Neural cell (in vitro differentiated cells): ENCODE measurements at regions not wholly inside any gene's neighbourhood (a gene's known extent, or its start where the extent isn't known, plus 50 kb on each side); places are given as distances from the start of the nearest gene placed in this dataset.
A peak's percentile ranks its signal among the peaks of the same experiment; 100 is the strongest.

Experiments
- H2AFZ ChIP-seq: fragments of 200-600, 300-800 bp; sonication (generic), shearing (Covaris generic); 2 replicates; pipeline ENCODE4 v1.6.0; 2014; ENCODE audit warnings: low read depth, mild to moderate bottlenecking, antibody characterized with exemption, low read length, moderate library complexity
- H3F3A ChIP-seq: fragments of 200-600 bp; shearing (Covaris generic); 2 replicates; pipeline ENCODE4 v1.6.1; 2016; ENCODE audit warnings: mild to moderate bottlenecking, moderate library complexity, mixed read lengths, antibody characterized with exemption, low read length; ENCODE audit not compliant: insufficient read depth, poor library complexity, severe bottlenecking
- H3K27ac ChIP-seq: fragments of 200-600, 300-800 bp; sonication (generic), shearing (Covaris generic); 2 replicates; pipeline ENCODE4 v1.5.1; 2014; ENCODE audit warnings: mild to moderate bottlenecking, low read length, moderate library complexity
- H3K27me3 ChIP-seq: fragments of 300-800, 200-600 bp; sonication (generic), shearing (Covaris generic); 2 replicates; pipeline ENCODE4 v1.6.0; 2014; ENCODE audit warnings: mild to moderate bottlenecking, low read depth, low read length, moderate library complexity; ENCODE audit not compliant: insufficient read depth
- H3K36me3 ChIP-seq: fragments of 300-800, 200-600 bp; sonication (generic), shearing (Covaris generic); 2 replicates; pipeline ENCODE4 v1.5.1; 2014; ENCODE audit warnings: mild to moderate bottlenecking, antibody characterized with exemption, low read length, moderate library complexity; ENCODE audit not compliant: insufficient read depth
- H3K4me2 ChIP-seq: fragments of 300-800, 200-600 bp; sonication (generic), shearing (Covaris generic); 2 replicates; pipeline ENCODE4 v1.6.0; 2014; ENCODE audit warnings: mild to moderate bottlenecking, low read length
- H3K4me3 ChIP-seq: fragments of 300-800, 200-600 bp; sonication (generic), shearing (Covaris generic); 2 replicates; pipeline ENCODE4 v1.5.1; 2014; ENCODE audit warnings: mild to moderate bottlenecking, low read length, moderate library complexity
- H3K79me2 ChIP-seq: fragments of 200-600 bp; shearing (Covaris generic); replicated peaks from 2 replicates; pipeline ENCODE4 v1.6.0; 2014; ENCODE audit warnings: mild to moderate bottlenecking, low read length, moderate library complexity; ENCODE audit not compliant: insufficient read depth
- H3K9ac ChIP-seq: fragments of 300-800, 200-600 bp; sonication (generic), shearing (Covaris generic); 2 replicates; pipeline ENCODE4 v1.6.1; 2016; ENCODE audit warnings: mild to moderate bottlenecking, low read length, mixed read lengths
- H3K9me2 ChIP-seq: fragments of 200-600 bp; shearing (Covaris generic); 2 replicates; pipeline ENCODE4 v1.6.1; 2016; ENCODE audit warnings: mild to moderate bottlenecking, low read length, mixed read lengths; ENCODE audit not compliant: insufficient read depth
- H3K9me3 ChIP-seq: fragments of 200-600, 300-800 bp; sonication (generic), shearing (Covaris generic); 2 replicates; pipeline ENCODE4 v1.6.1; 2016; ENCODE audit warnings: mild to moderate bottlenecking, mixed run types, low read length, moderate library complexity, mixed read lengths
- H4K20me1 ChIP-seq: fragments of 200-600 bp; shearing (Covaris generic); 2 replicates; pipeline ENCODE4 v1.6.1; 2016; ENCODE audit warnings: mild to moderate bottlenecking, mixed run types; ENCODE audit not compliant: insufficient read depth
- EP300 ChIP-seq: fragments of 450-650 bp; conservative IDR thresholded peaks from 2 replicates; pipeline ENCODE4 v1.6.1; 2014; ENCODE audit warnings: antibody characterized with exemption, mild to moderate bottlenecking, moderate library complexity; ENCODE audit not compliant: poor library complexity, severe bottlenecking
- EZH2 ChIP-seq: fragments of 200-600, 300-800 bp; shearing (Covaris generic), sonication (generic); IDR thresholded peaks from 2 replicates; pipeline ENCODE4 v1.6.1; 2014; ENCODE audit warnings: antibody characterized with exemption, low read length, borderline replicate concordance, mild to moderate bottlenecking; ENCODE audit not compliant: insufficient read depth, poor library complexity, severe bottlenecking
- MXI1 ChIP-seq: fragments of 450-650 bp; conservative IDR thresholded peaks from 2 replicates; pipeline ENCODE4 v1.6.1; 2014; ENCODE audit warnings: antibody characterized with exemption, mild to moderate bottlenecking; ENCODE audit not compliant: poor library complexity, severe bottlenecking
- POLR2AphosphoS5 ChIP-seq: IDR thresholded peaks from 2 replicates; pipeline ENCODE4 v1.6.1; 2012
- RAD21 ChIP-seq: fragments of 450-650 bp; conservative IDR thresholded peaks from 2 replicates; pipeline ENCODE4 v1.6.1; 2014; ENCODE audit warnings: antibody characterized with exemption, mild to moderate bottlenecking, moderate library complexity
- REST ChIP-seq: IDR thresholded peaks from 2 replicates; pipeline ENCODE4 v1.6.1; 2012; ENCODE audit warnings: borderline replicate concordance
- SMC3 ChIP-seq: fragments of 450-650 bp; conservative IDR thresholded peaks from 2 replicates; pipeline ENCODE4 v1.6.1; 2014; ENCODE audit warnings: antibody characterized with exemption, mild to moderate bottlenecking, moderate library complexity; ENCODE audit not compliant: poor library complexity
- TAF1 ChIP-seq: IDR thresholded peaks from 2 replicates; pipeline ENCODE4 v1.6.1; 2012; ENCODE audit warnings: low read depth
- TF ChIP-seq, protein P1 (sequence below): fragments of 450-650 bp; IDR thresholded peaks from 2 replicates; pipeline ENCODE4 v1.5.1; 2014; ENCODE audit warnings: antibody characterized with exemption, mild to moderate bottlenecking, moderate library complexity; ENCODE audit not compliant: poor library complexity, severe bottlenecking

- Histone ChIP-seq H3K4me3 (no peak overlapping the region), H3K4me2 (no peak overlapping the region), H4K20me1 (no peaks in the 10 kb centered on the region), H3K9me3 (no peaks in the 10 kb centered on the region), H3K27me3 (no peaks in the 10 kb centered on the region), H3K9ac (no peak overlapping the region), H3K27ac (peak overlapping the region; percentile 21), H2AFZ (no peak overlapping the region), H3K36me3 (no peaks in the 10 kb centered on the region), H3F3A (no peaks in the 10 kb centered on the region), H3K79me2 (no peaks in the 10 kb centered on the region), H3K9me2 (no peaks in the 10 kb centered on the region)
- TF ChIP-seq POLR2AphosphoS5 (no peak), MXI1 (no peak), EP300 (no peak), TAF1 (no peak), EZH2 (no peak), SMC3 (no peak), RAD21 (no peak), REST (no peak)
- TF ChIP-seq, protein P1, sequence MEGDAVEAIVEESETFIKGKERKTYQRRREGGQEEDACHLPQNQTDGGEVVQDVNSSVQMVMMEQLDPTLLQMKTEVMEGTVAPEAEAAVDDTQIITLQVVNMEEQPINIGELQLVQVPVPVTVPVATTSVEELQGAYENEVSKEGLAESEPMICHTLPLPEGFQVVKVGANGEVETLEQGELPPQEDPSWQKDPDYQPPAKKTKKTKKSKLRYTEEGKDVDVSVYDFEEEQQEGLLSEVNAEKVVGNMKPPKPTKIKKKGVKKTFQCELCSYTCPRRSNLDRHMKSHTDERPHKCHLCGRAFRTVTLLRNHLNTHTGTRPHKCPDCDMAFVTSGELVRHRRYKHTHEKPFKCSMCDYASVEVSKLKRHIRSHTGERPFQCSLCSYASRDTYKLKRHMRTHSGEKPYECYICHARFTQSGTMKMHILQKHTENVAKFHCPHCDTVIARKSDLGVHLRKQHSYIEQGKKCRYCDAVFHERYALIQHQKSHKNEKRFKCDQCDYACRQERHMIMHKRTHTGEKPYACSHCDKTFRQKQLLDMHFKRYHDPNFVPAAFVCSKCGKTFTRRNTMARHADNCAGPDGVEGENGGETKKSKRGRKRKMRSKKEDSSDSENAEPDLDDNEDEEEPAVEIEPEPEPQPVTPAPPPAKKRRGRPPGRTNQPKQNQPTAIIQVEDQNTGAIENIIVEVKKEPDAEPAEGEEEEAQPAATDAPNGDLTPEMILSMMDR: no peak
Observed at GRCh38 chr5:82702046-82702445, 375.1 kb downstream of the TMEM167A start.

DNA sequence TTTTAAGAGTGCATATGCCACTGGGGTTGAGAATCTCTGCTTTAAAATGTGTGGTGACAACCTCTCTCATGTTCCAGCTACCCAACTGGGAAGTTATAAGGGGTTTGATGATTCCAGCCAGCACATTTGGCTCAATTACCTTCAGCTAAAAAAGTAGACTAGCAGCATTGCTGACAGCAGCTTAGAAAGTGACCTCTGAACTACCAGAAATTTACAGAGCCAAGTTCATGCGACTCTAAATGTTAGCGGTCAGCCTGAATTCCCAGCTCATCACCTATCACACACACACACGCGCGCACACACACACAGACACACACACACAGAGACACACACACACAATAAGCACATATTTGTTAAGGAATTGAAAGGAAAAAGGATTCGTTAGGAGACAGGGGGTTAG, 377.5 kb downstream of the TMEM167A start:
- H4K20me1 ChIP-seq: no peaks in the 10 kb centered on the region
- H3K27me3 ChIP-seq: no peaks in the 10 kb centered on the region
- no peaks in the 10 kb centered on the region for H3K9me2 ChIP-seq
- H3K27ac ChIP-seq: no peak overlapping the region
- no peaks in the 10 kb centered on the region for H3K36me3 ChIP-seq
- H3K9ac ChIP-seq: no peak overlapping the region
- no peaks in the 10 kb centered on the region for H3K79me2 ChIP-seq
- no peaks in the 10 kb centered on the region for H3K9me3 ChIP-seq
- no peak overlapping the region for H3K4me2 ChIP-seq
- no peaks in the 10 kb centered on the region for H3F3A ChIP-seq
- H2AFZ ChIP-seq: no peak overlapping the region
- no peak overlapping the region for H3K4me3 ChIP-seq
- no peak for TF ChIP-seq TAF1
- no peak for TF ChIP-seq MXI1
- no peak for TF ChIP-seq REST
- no peak for TF ChIP-seq POLR2AphosphoS5
- TF ChIP-seq, protein P1: no peak
- TF ChIP-seq SMC3: no peak
- TF ChIP-seq EZH2: no peak
- TF ChIP-seq EP300: no peak
- no peak for TF ChIP-seq RAD21
